ENCODE measurements at regions not wholly inside any gene's neighbourhood (a gene's known extent, or its start where the extent isn't known, plus 50 kb on each side); places are given as distances from the start of the nearest gene placed in this dataset.

GRCh38 chr6:108734271-108734922 is 113.8 kb upstream of the ARMC2 start:
- H3K4me3 ChIP-seq (ENCODE audit: low read depth, low read length) = no peak overlapping the region
- no peak for DNase-seq (ENCODE audit: low read depth)

GRCh38 chr6:108735310-108736001 is 112.8 kb upstream of the ARMC2 start:
- H3K4me3 ChIP-seq (ENCODE audit: low read depth, low read length) = no peak overlapping the region
- DNase-seq (ENCODE audit: low read depth) = no peak

GRCh38 chr6:108736002-108736361 is 112.2 kb upstream of the ARMC2 start:
- no peak for DNase-seq (ENCODE audit: low read depth)
- no peak overlapping the region for H3K4me3 ChIP-seq (ENCODE audit: low read depth, low read length)

GRCh38 chr6:108736832-108737231 is 111.4 kb upstream of the ARMC2 start:
- peak; percentile 76 for DNase-seq (ENCODE audit: low read depth)
- no peak overlapping the region for H3K4me3 ChIP-seq (ENCODE audit: low read depth, low read length)

GRCh38 chr6:108737594-108738546 is 110.4 kb upstream of the ARMC2 start:
- peak; percentile 90 for DNase-seq (ENCODE audit: low read depth)
- no peak overlapping the region for H3K4me3 ChIP-seq (ENCODE audit: low read depth, low read length)

- H3K4me3 ChIP-seq (ENCODE audit: low read depth, low read length) = no peak overlapping the region
- no peak for DNase-seq (ENCODE audit: low read depth)
These were observed 109.4 kb upstream of the ARMC2 start for GRCh38 chr6:108738684-108739416.

GRCh38 chr6:108739496-108740330 is 108.5 kb upstream of the ARMC2 start:
- no peak for DNase-seq (ENCODE audit: low read depth)

GRCh38 chr6:108741331-108741989 is 106.8 kb upstream of the ARMC2 start:
- no peak for DNase-seq (ENCODE audit: low read depth)
- no peak overlapping the region for H3K4me3 ChIP-seq (ENCODE audit: low read depth, low read length)

More at GRCh38 chr6:108739496-108740330, 108.5 kb upstream of the ARMC2 start:
- no peak overlapping the region for H3K4me3 ChIP-seq (ENCODE audit: low read depth, low read length)

- no peak overlapping the region for H3K4me3 ChIP-seq (ENCODE audit: low read depth, low read length)
- no peak for DNase-seq (ENCODE audit: low read depth)
These were observed 106.2 kb upstream of the ARMC2 start for GRCh38 chr6:108742041-108742440.

- DNase-seq (ENCODE audit: low read depth) = no peak
- H3K4me3 ChIP-seq (ENCODE audit: low read depth, low read length) = no peak overlapping the region
These were observed 103.8 kb upstream of the ARMC2 start for GRCh38 chr6:108744244-108744972.

- no peak for DNase-seq (ENCODE audit: low read depth)
- H3K4me3 ChIP-seq (ENCODE audit: low read depth, low read length) = no peak overlapping the region
These were observed 103.2 kb upstream of the ARMC2 start for GRCh38 chr6:108744996-108745395.

GRCh38 chr6:108745664-108746336 is 102.4 kb upstream of the ARMC2 start:
- DNase-seq (ENCODE audit: low read depth) = no peak
- no peak overlapping the region for H3K4me3 ChIP-seq (ENCODE audit: low read depth, low read length)

GRCh38 chr6:108746366-108746765 is 101.9 kb upstream of the ARMC2 start:
- H3K4me3 ChIP-seq (ENCODE audit: low read depth, low read length) = no peak overlapping the region
- DNase-seq (ENCODE audit: low read depth) = no peak

- no peak overlapping the region for H3K4me3 ChIP-seq (ENCODE audit: low read depth, low read length)
- DNase-seq (ENCODE audit: low read depth) = no peak
These were observed 101.2 kb upstream of the ARMC2 start for GRCh38 chr6:108746836-108747575.

GRCh38 chr6:108748055-108748454 is 100.2 kb upstream of the ARMC2 start:
- no peak overlapping the region for H3K4me3 ChIP-seq (ENCODE audit: low read depth, low read length)
- DNase-seq (ENCODE audit: low read depth) = no peak

- DNase-seq (ENCODE audit: low read depth) = no peak
These were observed 99.3 kb upstream of the ARMC2 start for GRCh38 chr6:108748959-108749358.

More at GRCh38 chr6:108748959-108749358, 99.3 kb upstream of the ARMC2 start:
- H3K4me3 ChIP-seq (ENCODE audit: low read depth, low read length) = no peak overlapping the region

All from skeletal muscle cell (primary cell).